ENCODE measurements at regions not wholly inside any gene's neighbourhood (a gene's known extent, or its start where the extent isn't known, plus 50 kb on each side); places are given as distances from the start of the nearest gene placed in this dataset.
"Not testable (repeated sequence)": the region's sequence is repeated elsewhere in the genome, so short reads cannot be mapped to it uniquely, and the experiment has no call there.

DNA sequence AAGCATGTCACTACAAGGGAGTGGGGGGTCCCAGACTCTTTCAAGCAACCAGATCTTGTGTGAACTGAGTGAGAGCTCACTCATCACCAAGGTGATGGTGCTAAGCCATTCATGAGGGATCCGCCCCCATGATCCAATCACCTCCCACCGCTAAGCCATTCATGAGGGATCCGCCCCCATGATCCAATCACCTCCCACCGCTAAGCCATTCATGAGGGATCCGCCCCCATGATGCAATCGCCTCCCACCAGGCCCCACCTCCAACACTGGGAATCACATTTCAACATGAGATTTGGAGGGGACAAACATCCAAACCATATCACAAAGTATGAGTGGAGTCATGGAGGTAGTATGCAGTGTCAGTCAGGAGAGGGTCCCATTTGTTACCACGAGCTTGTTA is 64.8 kb upstream of the PROKR2 start:
- DNase-seq, result not testable (repeated sequence)

DNA sequence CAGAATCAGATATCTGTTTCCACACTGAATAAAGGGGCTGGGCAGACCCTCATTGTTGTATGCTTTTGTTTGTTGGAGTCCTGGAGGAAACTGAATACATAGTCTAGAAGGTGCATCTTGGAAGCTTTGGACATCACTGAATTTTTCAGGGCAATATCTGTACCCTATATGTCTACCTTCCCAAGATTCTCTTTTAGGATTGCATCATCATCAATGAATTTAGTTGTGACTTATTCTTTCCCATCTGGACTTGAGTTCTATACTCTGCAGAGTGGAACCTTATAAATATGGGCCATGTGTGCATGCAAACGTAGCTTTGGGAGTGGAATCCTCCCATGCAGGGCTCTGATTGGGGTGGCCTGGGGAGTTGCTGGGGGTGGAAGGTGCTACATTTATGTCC is 60.7 kb upstream of the PROKR2 start:
- no peak for DNase-seq

DNA sequence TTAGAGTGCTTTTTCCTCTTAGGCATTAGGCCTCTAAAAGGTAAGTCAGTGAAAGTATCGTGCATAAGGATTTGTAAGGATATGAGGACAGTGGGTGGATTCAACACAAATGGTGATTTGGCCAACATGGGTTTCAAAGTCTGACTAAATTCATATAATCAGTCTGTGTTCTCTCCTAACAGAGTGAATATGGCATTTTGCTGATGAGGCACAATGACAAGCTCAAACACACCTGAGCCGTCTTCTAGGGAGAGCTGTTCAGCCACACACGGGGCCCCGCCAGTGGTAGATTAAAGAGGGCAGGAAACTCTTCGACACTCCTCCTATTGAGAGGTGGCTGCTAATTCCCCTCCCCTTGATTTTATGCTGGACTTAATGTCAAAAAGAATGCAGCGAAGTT is 59.5 kb upstream of the PROKR2 start:
- no peak for DNase-seq

DNA sequence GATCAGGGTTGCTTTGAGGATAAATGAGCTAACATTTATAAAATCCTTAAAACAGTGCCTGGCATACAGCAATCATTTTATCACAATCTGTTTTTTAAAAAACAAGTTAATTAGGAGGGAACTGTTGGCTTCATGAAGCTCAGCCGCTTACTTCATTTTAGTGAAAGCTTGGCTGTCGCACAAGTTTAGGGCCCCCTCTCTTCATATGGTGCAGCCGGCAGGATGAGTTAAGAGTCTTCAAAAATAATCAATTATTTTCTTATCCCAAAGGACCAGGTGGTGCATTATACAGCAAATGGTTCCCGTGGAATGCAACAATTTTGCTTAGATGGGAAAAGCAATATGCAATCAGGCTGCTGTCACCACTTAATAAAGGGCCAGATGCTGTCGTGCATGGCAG is 57.4 kb upstream of the PROKR2 start:
- no peak for DNase-seq

DNA sequence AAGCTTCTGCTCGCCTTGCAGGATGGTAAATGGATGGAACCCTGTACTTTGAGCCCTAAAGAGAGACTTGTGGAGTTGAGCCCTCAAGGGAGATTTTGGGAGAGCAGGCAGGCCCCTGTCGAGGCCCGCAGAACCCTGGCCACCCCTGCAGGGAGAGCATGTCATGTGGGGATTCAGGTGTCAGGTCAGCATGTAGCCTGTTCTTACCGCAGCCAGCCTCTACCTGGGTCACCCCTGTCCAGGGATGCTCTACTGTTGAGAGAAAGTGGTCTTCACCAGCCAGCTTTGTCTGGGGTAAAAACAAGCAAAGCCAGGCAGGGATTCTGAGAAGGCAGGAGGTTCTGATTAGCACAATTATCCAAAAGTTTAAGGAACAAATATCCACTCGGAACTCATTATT is 55.6 kb upstream of the PROKR2 start:
- DNase-seq, result no peak

DNA sequence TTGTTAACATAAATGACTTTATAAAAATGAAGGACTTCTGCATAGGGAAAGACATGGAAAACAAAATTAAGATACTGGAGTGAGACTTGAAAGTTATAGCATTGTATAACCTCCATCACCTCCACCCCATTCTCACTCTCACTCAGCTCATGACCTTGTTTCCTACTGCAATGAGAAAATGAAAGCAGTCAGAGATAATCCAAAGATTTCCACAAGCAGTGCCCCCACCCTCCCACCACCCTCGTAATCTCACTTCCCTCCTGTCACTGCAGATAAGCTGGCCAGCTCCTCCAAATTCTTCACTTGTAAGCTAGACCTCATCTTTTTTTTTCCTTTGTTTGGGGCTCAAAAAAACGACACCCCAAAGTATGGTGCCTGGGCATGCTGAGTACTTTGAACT is 52.9 kb upstream of the PROKR2 start:
- DNase-seq, result no peak

All from stimulated activated naive CD4-positive, alpha-beta T cell (primary cell).